ENCODE measurements at regions not wholly inside any gene's neighbourhood (a gene's known extent, or its start where the extent isn't known, plus 50 kb on each side); places are given as distances from the start of the nearest gene placed in this dataset.

DNA sequence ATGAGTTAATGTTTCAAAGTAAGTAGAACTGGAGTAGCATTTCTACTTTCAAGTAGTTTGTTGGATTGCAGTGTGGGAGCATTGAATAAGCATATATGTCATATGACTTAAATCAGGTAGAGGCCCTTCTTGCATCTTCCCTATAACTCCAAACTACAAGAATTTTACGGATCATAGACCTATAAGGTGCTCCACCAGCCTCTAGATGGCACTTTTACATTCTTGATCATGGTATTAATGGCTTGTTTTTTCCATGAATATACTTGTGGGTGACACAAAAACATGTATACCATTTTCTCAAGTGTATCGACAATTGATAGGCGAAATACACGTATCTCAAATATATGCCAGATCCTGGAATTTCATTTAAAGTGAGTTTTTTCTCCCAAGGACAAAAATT is 311.1 kb downstream of the ZPLD1 start:
- TF ChIP-seq, protein P1, sequence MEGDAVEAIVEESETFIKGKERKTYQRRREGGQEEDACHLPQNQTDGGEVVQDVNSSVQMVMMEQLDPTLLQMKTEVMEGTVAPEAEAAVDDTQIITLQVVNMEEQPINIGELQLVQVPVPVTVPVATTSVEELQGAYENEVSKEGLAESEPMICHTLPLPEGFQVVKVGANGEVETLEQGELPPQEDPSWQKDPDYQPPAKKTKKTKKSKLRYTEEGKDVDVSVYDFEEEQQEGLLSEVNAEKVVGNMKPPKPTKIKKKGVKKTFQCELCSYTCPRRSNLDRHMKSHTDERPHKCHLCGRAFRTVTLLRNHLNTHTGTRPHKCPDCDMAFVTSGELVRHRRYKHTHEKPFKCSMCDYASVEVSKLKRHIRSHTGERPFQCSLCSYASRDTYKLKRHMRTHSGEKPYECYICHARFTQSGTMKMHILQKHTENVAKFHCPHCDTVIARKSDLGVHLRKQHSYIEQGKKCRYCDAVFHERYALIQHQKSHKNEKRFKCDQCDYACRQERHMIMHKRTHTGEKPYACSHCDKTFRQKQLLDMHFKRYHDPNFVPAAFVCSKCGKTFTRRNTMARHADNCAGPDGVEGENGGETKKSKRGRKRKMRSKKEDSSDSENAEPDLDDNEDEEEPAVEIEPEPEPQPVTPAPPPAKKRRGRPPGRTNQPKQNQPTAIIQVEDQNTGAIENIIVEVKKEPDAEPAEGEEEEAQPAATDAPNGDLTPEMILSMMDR (IDR thresholded peaks at IDR 0.05) = no peak
- TF ChIP-seq POLR2A (IDR thresholded peaks at IDR 0.05) = no peak
